ENCODE measurements at regions not wholly inside any gene's neighbourhood (a gene's known extent, or its start where the extent isn't known, plus 50 kb on each side); places are given as distances from the start of the nearest gene placed in this dataset.

DNA sequence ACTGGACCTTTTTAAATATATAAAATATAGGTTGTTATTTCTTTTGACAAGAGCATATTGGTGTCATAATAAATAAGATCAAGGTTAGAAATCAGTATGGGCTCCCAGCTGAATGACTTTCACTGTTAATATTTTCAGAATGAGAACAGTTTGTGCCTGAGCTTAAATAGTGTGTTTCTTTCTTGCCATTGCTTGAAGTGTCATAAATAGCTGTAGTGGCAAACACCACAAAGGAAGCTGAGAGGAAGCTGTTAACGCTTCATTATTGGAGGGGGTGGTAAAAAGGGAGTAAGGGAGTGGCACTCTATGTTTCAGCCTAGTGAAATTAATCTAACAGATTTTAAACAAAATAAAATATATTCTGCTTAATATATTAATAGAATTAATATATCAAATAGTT is 1089.8 kb upstream of the NCAM2 start:
- TF ChIP-seq, protein P1, sequence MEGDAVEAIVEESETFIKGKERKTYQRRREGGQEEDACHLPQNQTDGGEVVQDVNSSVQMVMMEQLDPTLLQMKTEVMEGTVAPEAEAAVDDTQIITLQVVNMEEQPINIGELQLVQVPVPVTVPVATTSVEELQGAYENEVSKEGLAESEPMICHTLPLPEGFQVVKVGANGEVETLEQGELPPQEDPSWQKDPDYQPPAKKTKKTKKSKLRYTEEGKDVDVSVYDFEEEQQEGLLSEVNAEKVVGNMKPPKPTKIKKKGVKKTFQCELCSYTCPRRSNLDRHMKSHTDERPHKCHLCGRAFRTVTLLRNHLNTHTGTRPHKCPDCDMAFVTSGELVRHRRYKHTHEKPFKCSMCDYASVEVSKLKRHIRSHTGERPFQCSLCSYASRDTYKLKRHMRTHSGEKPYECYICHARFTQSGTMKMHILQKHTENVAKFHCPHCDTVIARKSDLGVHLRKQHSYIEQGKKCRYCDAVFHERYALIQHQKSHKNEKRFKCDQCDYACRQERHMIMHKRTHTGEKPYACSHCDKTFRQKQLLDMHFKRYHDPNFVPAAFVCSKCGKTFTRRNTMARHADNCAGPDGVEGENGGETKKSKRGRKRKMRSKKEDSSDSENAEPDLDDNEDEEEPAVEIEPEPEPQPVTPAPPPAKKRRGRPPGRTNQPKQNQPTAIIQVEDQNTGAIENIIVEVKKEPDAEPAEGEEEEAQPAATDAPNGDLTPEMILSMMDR (IDR thresholded peaks at IDR 0.05), result no peak
- TF ChIP-seq POLR2AphosphoS5 (IDR thresholded peaks at IDR 0.05), result no peak
- TF ChIP-seq POLR2A (IDR thresholded peaks at IDR 0.05; ENCODE audit: low read depth), result no peak
